ENCODE measurements at regions not wholly inside any gene's neighbourhood (a gene's known extent, or its start where the extent isn't known, plus 50 kb on each side); places are given as distances from the start of the nearest gene placed in this dataset.
A peak's percentile ranks its signal among the peaks of the same experiment; 100 is the strongest.

- no peak for DNase-seq
Measured at GRCh38 chr7:4612237-4612636, 69.9 kb upstream of the FOXK1 start.

GRCh38 chr7:4612939-4613841, 68.9 kb upstream of the FOXK1 start:
- no peak for DNase-seq

GRCh38 chr7:4613846-4614548, 68.1 kb upstream of the FOXK1 start:
- no peak for DNase-seq

- DNase-seq = no peak
Measured at GRCh38 chr7:4616116-4616515, 66.0 kb upstream of the FOXK1 start.

- no peak for DNase-seq
Measured at GRCh38 chr7:4621396-4621795, 60.7 kb upstream of the FOXK1 start.

GRCh38 chr7:4626318-4626845, 55.7 kb upstream of the FOXK1 start:
- DNase-seq = no peak

GRCh38 chr7:4629287-4629895, 52.7 kb upstream of the FOXK1 start:
- peak in 13 of 56 donors; percentile 3 to 48 (median 23) for DNase-seq

GRCh38 chr7:4631380-4632179, 50.5 kb upstream of the FOXK1 start:
- peak in 52 of 56 donors; percentile 23 to 85 (median 63) for DNase-seq
